ENCODE measurements at regions not wholly inside any gene's neighbourhood (a gene's known extent, or its start where the extent isn't known, plus 50 kb on each side); places are given as distances from the start of the nearest gene placed in this dataset.

- no peak overlapping the region for H2AFZ ChIP-seq (ENCODE audit: low read depth, low read length)
- no TSS peak for BruUV-seq (replicated peaks)
- H3K4me2 ChIP-seq (ENCODE audit: insufficient read depth, low read length): no peak overlapping the region
- no peak overlapping the region for H3K27ac ChIP-seq (ENCODE audit: extremely low read depth, low read depth, low read length)
- CTCF ChIA-PET (ENCODE audit: low intra/inter-chr PET ratio): no interaction called here
- no peak overlapping the region for H3K9ac ChIP-seq (ENCODE audit: insufficient read depth in 1 of 2, low read depth in 2 of 2, low read length in 2 of 2)
- H3K79me2 ChIP-seq (ENCODE audit: control insufficient read depth, insufficient read depth, low read length): no peaks in the 10 kb centered on the region
- 0% methylated on average over 2 of the region's 2 CpGs for WGBS (ENCODE audit: insufficient coverage, low coverage, missing lambda C conversion rate)
- H3K27me3 ChIP-seq (ENCODE audit: control insufficient read depth in 2 of 2, insufficient read depth in 2 of 2, low read length in 2 of 2): no peaks in the 10 kb centered on the region
- no peak for ATAC-seq
- H3K9me1 ChIP-seq (ENCODE audit: control insufficient read depth, insufficient read depth, low read length): no peaks in the 10 kb centered on the region
- no peaks in the 10 kb centered on the region for H3K4me1 ChIP-seq (replicated peaks in 1 of 2; ENCODE audit: control insufficient read depth in 2 of 2, insufficient read depth in 2 of 2, low read length in 2 of 2)
- POLR2A ChIA-PET: no interaction called here
- in situ Hi-C loops (cut with MboI) (no loop called here), intact Hi-C loops (cut with micrococcal nuclease) (no loop called here)
- H3K9me3 ChIP-seq (replicated peaks; ENCODE audit: control insufficient read depth, insufficient read depth, low read depth, low read length): no peaks in the 10 kb centered on the region
- no peak overlapping the region for H3K4me3 ChIP-seq
- no peaks in the 10 kb centered on the region for H4K20me1 ChIP-seq (replicated peaks; ENCODE audit: control insufficient read depth, insufficient read depth, low read length)
- H3K36me3 ChIP-seq (ENCODE audit: control insufficient read depth, insufficient read depth, low read length): no peaks in the 10 kb centered on the region
- no peak for DNase-seq (ENCODE audit: extremely low read depth in 1 of 4, low spot score in 3 of 4)
- FAIRE-seq: no peak
- no peak for TF ChIP-seq TFAM (CRISPR knock-in tag; conservative IDR thresholded peaks at IDR 0.05)
- no peak for TF ChIP-seq E2F4 (CRISPR knock-in tag; IDR thresholded peaks at IDR 0.05; ENCODE audit: low read depth)
- no peak for TF ChIP-seq ZNF197 (CRISPR knock-in tag; IDR thresholded peaks at IDR 0.05; ENCODE audit: low read depth)
- TF ChIP-seq AFF1 (IDR thresholded peaks at IDR 0.05; ENCODE audit: low read depth in 1 of 2, partially characterized antibody in 2 of 2): no peak
- no peak for TF ChIP-seq PHB2 (IDR thresholded peaks at IDR 0.05; ENCODE audit: low read depth)
- TF ChIP-seq GTF2E2 (tag; IDR thresholded peaks at IDR 0.05): no peak
- TF ChIP-seq ZNF551 (CRISPR knock-in tag; IDR thresholded peaks at IDR 0.05): no peak
- no peak for TF ChIP-seq ERF (CRISPR knock-in tag; IDR thresholded peaks at IDR 0.05)
- no peak for TF ChIP-seq HDGF (IDR thresholded peaks at IDR 0.05)
- no peak for TF ChIP-seq PBX2 (CRISPR knock-in tag; IDR thresholded peaks at IDR 0.05; ENCODE audit: low read depth)
- no peak for TF ChIP-seq PBX2 (tag; conservative IDR thresholded peaks at IDR 0.05; ENCODE audit: low read depth)
- no peak for TF ChIP-seq FOS (IDR thresholded peaks at IDR 0.05; ENCODE audit: extremely low read depth, insufficient read length)
- TF ChIP-seq ZNF165 (CRISPR knock-in tag; IDR thresholded peaks at IDR 0.05; ENCODE audit: borderline replicate concordance): no peak
- TF ChIP-seq MXI1 (IDR thresholded peaks at IDR 0.05; ENCODE audit: low read depth, low read length): no peak
These were observed 166.0 kb downstream of the TMEM47 start for GRCh38 chrX:34491126-34491525.

Measured in K562 (cell line).